Hepatocyte (in vitro differentiated cells): ENCODE measurements at regions not wholly inside any gene's neighbourhood (a gene's known extent, or its start where the extent isn't known, plus 50 kb on each side); places are given as distances from the start of the nearest gene placed in this dataset.

Source experiments
- CTCF ChIP-seq: fragments of 200-600 bp; sonication (generic); IDR thresholded peaks from 2 replicates; pipeline ENCODE4 v1.5.1; 2016; ENCODE audit warnings: antibody characterized with exemption, mild to moderate bottlenecking; ENCODE audit not compliant: poor library complexity
- EZH2 ChIP-seq: fragments of 200-600 bp; sonication (generic); IDR thresholded peaks from 2 replicates; pipeline ENCODE4 v1.6.1; 2016; ENCODE audit warnings: antibody characterized with exemption, mild to moderate bottlenecking, borderline replicate concordance
- EZH2phosphoT487 ChIP-seq: fragments of 200-600 bp; sonication (generic); IDR thresholded peaks from one replicate; pipeline ENCODE4 v1.6.1; 2018; ENCODE audit warnings: antibody characterized with exemption, mild to moderate bottlenecking, low read depth, moderate library complexity; ENCODE audit not compliant: unreplicated experiment, severe bottlenecking

GRCh38 chr12:108047071-108047550, 82.0 kb upstream of the WSCD2 start:
- no peak for TF ChIP-seq CTCF
- no peak for TF ChIP-seq EZH2
- no peak for TF ChIP-seq EZH2phosphoT487
